ENCODE measurements at regions not wholly inside any gene's neighbourhood (a gene's known extent, or its start where the extent isn't known, plus 50 kb on each side); places are given as distances from the start of the nearest gene placed in this dataset.

GRCh38 chr3:107959550-107960154 is 131.2 kb downstream of the CD47 start:
- FAIRE-seq (no peak), DNase-seq (ENCODE audit: insufficient read length, low spot score) (no peak)
- no peak for TF ChIP-seq POLR2A (IDR thresholded peaks at IDR 0.05; ENCODE audit: low read depth, low read length)

GRCh38 chr3:107958146-107958545 is 132.7 kb downstream of the CD47 start:
- FAIRE-seq: no peak
- no peak for TF ChIP-seq POLR2A (IDR thresholded peaks at IDR 0.05; ENCODE audit: low read depth, low read length)
- DNase-seq (ENCODE audit: insufficient read length, low spot score): no peak

GRCh38 chr3:107956991-107957900 is 133.6 kb downstream of the CD47 start:
- peak; percentile 82 for FAIRE-seq
- DNase-seq (ENCODE audit: insufficient read length, low spot score): no peak
- no peak for TF ChIP-seq POLR2A (IDR thresholded peaks at IDR 0.05; ENCODE audit: low read depth, low read length)

GRCh38 chr3:107954845-107955244 is 136.0 kb downstream of the CD47 start:
- FAIRE-seq (no peak), DNase-seq (ENCODE audit: insufficient read length, low spot score) (no peak)
- no peak for TF ChIP-seq POLR2A (IDR thresholded peaks at IDR 0.05; ENCODE audit: low read depth, low read length)

- no peak for DNase-seq (ENCODE audit: insufficient read length, low spot score)
- FAIRE-seq: no peak
These were observed 137.1 kb downstream of the CD47 start for GRCh38 chr3:107953722-107954121.

GRCh38 chr3:107951126-107951525 is 139.7 kb downstream of the CD47 start:
- no peak for TF ChIP-seq POLR2A (IDR thresholded peaks at IDR 0.05; ENCODE audit: low read depth, low read length)
- no peak for FAIRE-seq

More at GRCh38 chr3:107953722-107954121, 137.1 kb downstream of the CD47 start:
- TF ChIP-seq POLR2A (IDR thresholded peaks at IDR 0.05; ENCODE audit: low read depth, low read length): no peak

GRCh38 chr3:107950417-107950816 is 140.4 kb downstream of the CD47 start:
- DNase-seq (ENCODE audit: insufficient read length, low spot score) (no peak), FAIRE-seq (no peak)
- TF ChIP-seq POLR2A (IDR thresholded peaks at IDR 0.05; ENCODE audit: low read depth, low read length): no peak

More at GRCh38 chr3:107951126-107951525, 139.7 kb downstream of the CD47 start:
- no peak for DNase-seq (ENCODE audit: insufficient read length, low spot score)

GRCh38 chr3:107949394-107949970 is 141.3 kb downstream of the CD47 start:
- no peak for FAIRE-seq
- no peak for DNase-seq (ENCODE audit: insufficient read length, low spot score)
- TF ChIP-seq POLR2A (IDR thresholded peaks at IDR 0.05; ENCODE audit: low read depth, low read length): no peak

GRCh38 chr3:107947203-107947602 is 143.6 kb downstream of the CD47 start:
- FAIRE-seq: no peak
- TF ChIP-seq POLR2A (IDR thresholded peaks at IDR 0.05; ENCODE audit: low read depth, low read length): no peak
- no peak for DNase-seq (ENCODE audit: insufficient read length, low spot score)

GRCh38 chr3:107946700-107947099 is 144.1 kb downstream of the CD47 start:
- DNase-seq (ENCODE audit: insufficient read length, low spot score) (no peak), FAIRE-seq (no peak)
- no peak for TF ChIP-seq POLR2A (IDR thresholded peaks at IDR 0.05; ENCODE audit: low read depth, low read length)

GRCh38 chr3:107945417-107946094 is 145.3 kb downstream of the CD47 start:
- FAIRE-seq (no peak), DNase-seq (ENCODE audit: insufficient read length, low spot score) (no peak)
- no peak for TF ChIP-seq POLR2A (IDR thresholded peaks at IDR 0.05; ENCODE audit: low read depth, low read length)

GRCh38 chr3:107943786-107944523 is 146.9 kb downstream of the CD47 start:
- no peak for TF ChIP-seq POLR2A (IDR thresholded peaks at IDR 0.05; ENCODE audit: low read depth, low read length)
- DNase-seq (ENCODE audit: insufficient read length, low spot score) (no peak), FAIRE-seq (peak; percentile 74)

Data from H54 (cell line).